ENCODE measurements at regions not wholly inside any gene's neighbourhood (a gene's known extent, or its start where the extent isn't known, plus 50 kb on each side); places are given as distances from the start of the nearest gene placed in this dataset.

- no peak overlapping the region for H3K4me2 ChIP-seq
- CTCF ChIA-PET: no interaction called here
Observed at GRCh38 chr5:124627815-124628595, 118.4 kb downstream of the ZNF608 start.

GRCh38 chr5:124626053-124626452 is 120.4 kb downstream of the ZNF608 start:
- no peak overlapping the region for H3K4me3 ChIP-seq (ENCODE audit: low read depth in 2 of 2, low read length in 1 of 2)
- H3F3A ChIP-seq (replicated peaks; ENCODE audit: insufficient read depth): no peaks in the 10 kb centered on the region
- 88% methylated on average over 2 of the region's 2 CpGs for WGBS (ENCODE audit: low lambda C conversion rate)
- H3K4me1 ChIP-seq (ENCODE audit: control insufficient read depth in 1 of 2, insufficient read depth in 2 of 2, low read depth in 1 of 2, low read length in 1 of 2): peaks cover 13 to 17% of the 10 kb centered on the region in 2 experiments
- ChIA-PET CTCF (no interaction called here), POLR2A (no interaction called here)
- no peak overlapping the region for H3K4me2 ChIP-seq
- no peaks in the 10 kb centered on the region for H3K9me3 ChIP-seq
- H2AFZ ChIP-seq (ENCODE audit: low read depth): no peak overlapping the region
- no peak overlapping the region for H3K9ac ChIP-seq
- no peaks in the 10 kb centered on the region for H3K36me3 ChIP-seq (replicated peaks in 1 of 2; ENCODE audit: control insufficient read depth in 1 of 2, insufficient read depth in 2 of 2, low read length in 1 of 2)
- H4K20me1 ChIP-seq (ENCODE audit: insufficient read depth): no peaks in the 10 kb centered on the region
- H3K27ac ChIP-seq (ENCODE audit: low read depth in 2 of 2, low read length in 1 of 2): no peak overlapping the region
- H3K79me2 ChIP-seq (ENCODE audit: insufficient read depth): no peaks in the 10 kb centered on the region
- TF ChIP-seq POLR2AphosphoS5 (IDR thresholded peaks at IDR 0.05; ENCODE audit: low read depth, low read length): no peak
- TF ChIP-seq RAD21 (IDR thresholded peaks at IDR 0.05; ENCODE audit: low read length): no peak
- no peak for TF ChIP-seq RFX5 (IDR thresholded peaks at IDR 0.05; ENCODE audit: low read length)
- TF ChIP-seq FOXJ3 (CRISPR knock-in tag; IDR thresholded peaks at IDR 0.05): no peak
- no peak for TF ChIP-seq FOXM1 (IDR thresholded peaks at IDR 0.05; ENCODE audit: low read depth)
- H3K9me2 ChIP-seq: no peaks in the 10 kb centered on the region
- no peak for DNase-seq
- no peaks in the 10 kb centered on the region for H3K27me3 ChIP-seq (ENCODE audit: insufficient read depth)

More at GRCh38 chr5:124627815-124628595, 118.4 kb downstream of the ZNF608 start:
- Histone ChIP-seq H3K9ac (no peak overlapping the region), H2AFZ (ENCODE audit: low read depth) (no peak overlapping the region), H3K9me2 (no peaks in the 10 kb centered on the region), H3K36me3 (replicated peaks in 1 of 2; ENCODE audit: control insufficient read depth in 1 of 2, insufficient read depth in 2 of 2, low read length in 1 of 2) (no peaks in the 10 kb centered on the region), H4K20me1 (ENCODE audit: insufficient read depth) (no peaks in the 10 kb centered on the region), H3K79me2 (ENCODE audit: insufficient read depth) (no peaks in the 10 kb centered on the region), H3K4me3 (ENCODE audit: low read depth in 2 of 2, low read length in 1 of 2) (no peak overlapping the region), H3K27ac (ENCODE audit: low read depth in 2 of 2, low read length in 1 of 2) (no peak overlapping the region), H3K9me3 (no peaks in the 10 kb centered on the region), H3F3A (replicated peaks; ENCODE audit: insufficient read depth) (no peaks in the 10 kb centered on the region), H3K4me1 (ENCODE audit: control insufficient read depth in 1 of 2, insufficient read depth in 2 of 2, low read depth in 1 of 2, low read length in 1 of 2) (peaks cover 15 to 18% of the 10 kb centered on the region in 2 experiments), H3K27me3 (ENCODE audit: insufficient read depth) (no peaks in the 10 kb centered on the region)
- DNase-seq: no peak
- no peak for TF ChIP-seq NRF1 (IDR thresholded peaks at IDR 0.05; ENCODE audit: low read depth, low read length)
- TF ChIP-seq TEAD4 (IDR thresholded peaks at IDR 0.05; ENCODE audit: borderline replicate concordance, insufficient read depth): no peak
- no peak for TF ChIP-seq EZH2phosphoT487 (IDR thresholded peaks at IDR 0.05; ENCODE audit: borderline replicate concordance, low read depth)
- TF ChIP-seq SIN3A (IDR thresholded peaks at IDR 0.05; ENCODE audit: borderline replicate concordance, low read depth, low read length): no peak
- TF ChIP-seq ZBTB33 (IDR thresholded peaks at IDR 0.05; ENCODE audit: borderline replicate concordance, low read depth): no peak
- POLR2A ChIA-PET: no interaction called here
- whole genome bisulfite sequencing (ENCODE audit: low lambda C conversion rate): 90% methylated on average over 17 of the region's 17 CpGs

All from SK-N-SH (cell line).